Nephron progenitor cell (in vitro differentiated cells): ENCODE measurements at regions not wholly inside any gene's neighbourhood (a gene's known extent, or its start where the extent isn't known, plus 50 kb on each side); places are given as distances from the start of the nearest gene placed in this dataset.

Source experiments
- DNase-seq: peaks from one replicate; pipeline ENCODE4 v3.0.0; 2021
- H3K27ac Mint-ChIP-seq: 2 replicates; pipeline ENCODE4 v1.8.0; 2021; ENCODE audit warnings: mild to moderate bottlenecking, moderate library complexity, mixed read lengths
- H3K27me3 Mint-ChIP-seq: 2 replicates; pipeline ENCODE4 v1.8.0; 2021; ENCODE audit warnings: mild to moderate bottlenecking, low read depth, mixed read lengths; ENCODE audit not compliant: poor library complexity
- H3K36me3 Mint-ChIP-seq: 2 replicates; pipeline ENCODE4 v1.8.0; 2021; ENCODE audit warnings: low read depth, mixed read lengths
- H3K4me1 Mint-ChIP-seq: 2 replicates; pipeline ENCODE4 v1.8.0; 2021; ENCODE audit warnings: mixed read lengths
- H3K4me3 Mint-ChIP-seq: 2 replicates; pipeline ENCODE4 v1.8.0; 2021; ENCODE audit warnings: mild to moderate bottlenecking, moderate library complexity, mixed read lengths
- H3K9me3 Mint-ChIP-seq: 2 replicates; pipeline ENCODE4 v1.8.0; 2021; ENCODE audit warnings: mild to moderate bottlenecking, moderate library complexity, mixed read lengths
- CTCF ChIP-seq: fragments of 200-600 bp; sonication (generic); IDR thresholded peaks from 2 replicates; pipeline ENCODE4 v1.5.0; 2021; ENCODE audit warnings: antibody characterized with exemption

- DNase-seq: no peak
- H3K4me1 Mint-ChIP-seq: no peaks in the 10 kb centered on the region
- H3K36me3 Mint-ChIP-seq: peaks cover 4% of the 10 kb centered on the region
- no peak overlapping the region for H3K4me3 Mint-ChIP-seq
- peaks cover 3% of the 10 kb centered on the region for H3K27me3 Mint-ChIP-seq
- TF ChIP-seq CTCF: no peak
- H3K27ac Mint-ChIP-seq: no peak overlapping the region
- H3K9me3 Mint-ChIP-seq: peaks cover 5% of the 10 kb centered on the region
Observed at GRCh38 chr9:4927043-4927471, 58.0 kb upstream of the JAK2 start.

- H3K9me3 Mint-ChIP-seq: no peaks in the 10 kb centered on the region
Observed at GRCh38 chr9:4927701-4928100, 57.4 kb upstream of the JAK2 start.

GRCh38 chr9:4929917-4930316 is 55.2 kb upstream of the JAK2 start:
- Mint-ChIP-seq H3K9me3 (no peaks in the 10 kb centered on the region), H3K36me3 (no peaks in the 10 kb centered on the region), H3K4me1 (no peaks in the 10 kb centered on the region), H3K4me3 (no peak overlapping the region), H3K27ac (no peak overlapping the region), H3K27me3 (peaks cover 6% of the 10 kb centered on the region)
- no peak for DNase-seq
- TF ChIP-seq CTCF: no peak

More at GRCh38 chr9:4927701-4928100, 57.4 kb upstream of the JAK2 start:
- H3K4me1 Mint-ChIP-seq: no peaks in the 10 kb centered on the region
- peaks cover 4% of the 10 kb centered on the region for H3K36me3 Mint-ChIP-seq
- no peak for DNase-seq
- H3K27ac Mint-ChIP-seq: no peak overlapping the region
- TF ChIP-seq CTCF: no peak
- H3K27me3 Mint-ChIP-seq: peaks cover 6% of the 10 kb centered on the region
- H3K4me3 Mint-ChIP-seq: no peak overlapping the region

GRCh38 chr9:4932681-4933080 is 52.4 kb upstream of the JAK2 start:
- no peaks in the 10 kb centered on the region for H3K36me3 Mint-ChIP-seq
- no peak for DNase-seq
- no peak for TF ChIP-seq CTCF
- no peaks in the 10 kb centered on the region for H3K9me3 Mint-ChIP-seq
- no peak overlapping the region for H3K27ac Mint-ChIP-seq
- no peak overlapping the region for H3K4me3 Mint-ChIP-seq
- H3K27me3 Mint-ChIP-seq: peaks cover 10% of the 10 kb centered on the region
- H3K4me1 Mint-ChIP-seq: no peaks in the 10 kb centered on the region

- no peak overlapping the region for H3K4me3 Mint-ChIP-seq
- peaks cover 10% of the 10 kb centered on the region for H3K27me3 Mint-ChIP-seq
- no peaks in the 10 kb centered on the region for H3K4me1 Mint-ChIP-seq
- DNase-seq: no peak
- no peak for TF ChIP-seq CTCF
- no peak overlapping the region for H3K27ac Mint-ChIP-seq
- H3K9me3 Mint-ChIP-seq: no peaks in the 10 kb centered on the region
- no peaks in the 10 kb centered on the region for H3K36me3 Mint-ChIP-seq
Observed at GRCh38 chr9:4933177-4933576, 51.9 kb upstream of the JAK2 start.

- TF ChIP-seq CTCF: no peak
- Mint-ChIP-seq H3K4me3 (no peak overlapping the region), H3K9me3 (no peaks in the 10 kb centered on the region), H3K27ac (no peak overlapping the region), H3K27me3 (peaks cover 10% of the 10 kb centered on the region), H3K4me1 (no peaks in the 10 kb centered on the region), H3K36me3 (no peaks in the 10 kb centered on the region)
- no peak for DNase-seq
Observed at GRCh38 chr9:4933861-4934260, 51.2 kb upstream of the JAK2 start.
